ENCODE measurements at regions not wholly inside any gene's neighbourhood (a gene's known extent, or its start where the extent isn't known, plus 50 kb on each side); places are given as distances from the start of the nearest gene placed in this dataset.
A peak's percentile ranks its signal among the peaks of the same experiment; 100 is the strongest.

GRCh38 chr22:22428222-22429098 is 80.1 kb downstream of the ZNF280B start:
- H3K27ac Mint-ChIP-seq: no peak overlapping the region

GRCh38 chr22:22429369-22430108 is 79.0 kb downstream of the ZNF280B start:
- Mint-ChIP-seq H3K4me3 (no peak overlapping the region), H3K27me3 (peaks cover 19 to 31% of the 10 kb centered on the region in 2 donors), H3K9me3 (no peaks in the 10 kb centered on the region), H3K4me1 (ENCODE audit: low read depth in 2 of 2) (no peaks in the 10 kb centered on the region), H3K36me3 (no peaks in the 10 kb centered on the region), H3K27ac (peak overlapping the region in 1 of 2 donors; percentile 24)
- no peak for DNase-seq (ENCODE audit: low spot score)
- ATAC-seq: no peak

More at GRCh38 chr22:22428222-22429098, 80.1 kb downstream of the ZNF280B start:
- ATAC-seq (no peak), DNase-seq (ENCODE audit: low spot score) (no peak)
- Mint-ChIP-seq H3K36me3 (no peaks in the 10 kb centered on the region), H3K9me3 (no peaks in the 10 kb centered on the region), H3K27me3 (peaks cover 17 to 21% of the 10 kb centered on the region in 2 donors), H3K4me3 (no peak overlapping the region), H3K4me1 (ENCODE audit: low read depth in 2 of 2) (no peaks in the 10 kb centered on the region)

- H3K9me3 Mint-ChIP-seq: no peaks in the 10 kb centered on the region
- H3K4me1 Mint-ChIP-seq (ENCODE audit: low read depth in 2 of 2): no peaks in the 10 kb centered on the region
- no peaks in the 10 kb centered on the region for H3K36me3 Mint-ChIP-seq
- no peak overlapping the region for H3K4me3 Mint-ChIP-seq
- no peak for DNase-seq (ENCODE audit: low spot score)
- no peak overlapping the region for H3K27ac Mint-ChIP-seq
- no peak for ATAC-seq
- peaks cover 23 to 33% of the 10 kb centered on the region in 2 donors for H3K27me3 Mint-ChIP-seq
Observed at GRCh38 chr22:22430111-22430820, 78.3 kb downstream of the ZNF280B start.

- peak; percentile 74 for DNase-seq (ENCODE audit: low spot score)
- H3K4me1 Mint-ChIP-seq (ENCODE audit: low read depth in 2 of 2): no peaks in the 10 kb centered on the region
- no peaks in the 10 kb centered on the region for H3K9me3 Mint-ChIP-seq
- peaks cover 25 to 35% of the 10 kb centered on the region in 2 donors for H3K27me3 Mint-ChIP-seq
- H3K4me3 Mint-ChIP-seq: no peak overlapping the region
- no peak overlapping the region for H3K27ac Mint-ChIP-seq
- ATAC-seq: peak; percentile 64 to 79
- no peaks in the 10 kb centered on the region for H3K36me3 Mint-ChIP-seq
Observed at GRCh38 chr22:22431271-22432220, 77.0 kb downstream of the ZNF280B start.

- no peak overlapping the region for H3K27ac Mint-ChIP-seq
- DNase-seq (ENCODE audit: low spot score): no peak
- no peaks in the 10 kb centered on the region for H3K9me3 Mint-ChIP-seq
- peaks cover 33 to 44% of the 10 kb centered on the region in 2 donors for H3K27me3 Mint-ChIP-seq
- ATAC-seq: peak in 1 of 2 donors; percentile 23
- H3K4me1 Mint-ChIP-seq (ENCODE audit: low read depth in 2 of 2): no peaks in the 10 kb centered on the region
- H3K4me3 Mint-ChIP-seq: no peak overlapping the region
- H3K36me3 Mint-ChIP-seq: no peaks in the 10 kb centered on the region
Observed at GRCh38 chr22:22432479-22432878, 76.1 kb downstream of the ZNF280B start.

- no peak for ATAC-seq
- H3K9me3 Mint-ChIP-seq: no peaks in the 10 kb centered on the region
- no peak overlapping the region for H3K27ac Mint-ChIP-seq
Observed at GRCh38 chr22:22432937-22433336, 75.6 kb downstream of the ZNF280B start.

GRCh38 chr22:22433770-22434169 is 74.8 kb downstream of the ZNF280B start:
- no peak for DNase-seq (ENCODE audit: low spot score)
- Mint-ChIP-seq H3K4me1 (ENCODE audit: low read depth in 2 of 2) (no peaks in the 10 kb centered on the region), H3K27ac (no peak overlapping the region), H3K4me3 (no peak overlapping the region), H3K9me3 (no peaks in the 10 kb centered on the region), H3K36me3 (no peaks in the 10 kb centered on the region), H3K27me3 (peaks cover 37 to 53% of the 10 kb centered on the region in 2 donors)
- no peak for ATAC-seq

More at GRCh38 chr22:22432937-22433336, 75.6 kb downstream of the ZNF280B start:
- no peaks in the 10 kb centered on the region for H3K36me3 Mint-ChIP-seq
- H3K4me1 Mint-ChIP-seq (ENCODE audit: low read depth in 2 of 2): no peaks in the 10 kb centered on the region
- DNase-seq (ENCODE audit: low spot score): no peak
- H3K27me3 Mint-ChIP-seq: peaks cover 37 to 47% of the 10 kb centered on the region in 2 donors
- no peak overlapping the region for H3K4me3 Mint-ChIP-seq
